Transverse colon (tissue), 4 donors: ENCODE measurements at regions not wholly inside any gene's neighbourhood (a gene's known extent, or its start where the extent isn't known, plus 50 kb on each side); places are given as distances from the start of the nearest gene placed in this dataset.

Experiments
- DNase-seq: peaks from one replicate; pipeline ENCODE4 v3.0.0-alpha.2; 2019
- H3K27ac ChIP-seq, 4 donors: fragments of 200-600 bp; sonication (generic); 2 replicates each; pipeline ENCODE4 v1.5.1; 2016 to 2018; ENCODE audit warnings: inconsistent platforms in 4 of 4
- H3K27me3 ChIP-seq: fragments of 200-600 bp; sonication (generic); 2 replicates; pipeline ENCODE4 v1.5.1; 2017; ENCODE audit warnings: inconsistent platforms
- H3K36me3 ChIP-seq, 4 donors: fragments of 200-600 bp; sonication (generic); 2 replicates each; pipeline ENCODE4 v1.5.1; 2017 to 2019; ENCODE audit warnings: inconsistent platforms in 4 of 4
- H3K4me1 ChIP-seq, 4 donors: fragments of 200-600 bp; sonication (generic); 2 replicates each; pipeline ENCODE4 v1.5.1; 2017 to 2020; ENCODE audit warnings: inconsistent platforms in 4 of 4
- H3K4me3 ChIP-seq, 4 donors: fragments of 200-600 bp; sonication (generic); 1 replicate in 1 of 4; 2 replicates in 3 of 4; pipeline versions ENCODE4 v1.5.1 to v1.6.1; 2017 to 2019; ENCODE audit warnings: inconsistent platforms in 4 of 4
- H3K9me3 ChIP-seq, 2 donors: fragments of 200-600 bp; sonication (generic); 2 replicates each; pipeline ENCODE4 v1.5.1; 2017 to 2019; ENCODE audit warnings: inconsistent platforms in 2 of 2
- EP300 ChIP-seq: sonication (generic); formaldehyde crosslinking; IDR thresholded peaks from one replicate; pipeline ENCODE4 v1.6.1; 2017; ENCODE audit warnings: antibody characterized with exemption, low read depth
- POLR2A ChIP-seq: fragments of 450-650 bp; IDR thresholded peaks from one replicate; pipeline ENCODE4 v1.6.1; 2016; ENCODE audit warnings: antibody characterized with exemption, mild to moderate bottlenecking, moderate library complexity
- POLR2AphosphoS5 ChIP-seq, 3 donors: sonication (generic); formaldehyde crosslinking; IDR thresholded peaks; one replicate each; pipeline ENCODE4 v1.6.1; 2016; ENCODE audit warnings: antibody characterized with exemption in 3 of 3
- WGBS, 2 donors: methylation state at CpG; one replicate each; pipeline ENCODE4 v1.1.5; 2018; ENCODE audit warnings: low coverage in 1 of 2; 5-methylcytosine and 5-hydroxymethylcytosine counted together
- in situ Hi-C, 4 donors: fragments of 200-750 bp; cut with MboI; loops; one replicate each; pipeline versions ENCODE4 v1.15.0 to v1.15.1; 2017; ENCODE audit warnings: low sequenced_read_pairs in 3 of 4, low pct_ligation_motif_present in 1 of 4, low pct_unique_long_range_greater_than_20kb in 1 of 4
- intact Hi-C: fragments of 100-400 bp; cut with DNase I; formaldehyde crosslinking; loops from one replicate; pipeline ENCODE4 v1.15.1; 2023; ENCODE audit warnings: low total_unique reads
- TF ChIP-seq, protein P1 (sequence below), 5 experiments: fragments of 200-600 bp in 3 of 5; fragments of 450-650 bp in 2 of 5; sonication (generic) in 3 of 5; IDR thresholded peaks; 1 replicate in 2 of 5; 2 replicates in 3 of 5; pipeline ENCODE4 v1.5.1; 2016 to 2017; ENCODE audit warnings: antibody characterized with exemption in 5 of 5, inconsistent platforms in 3 of 5, mild to moderate bottlenecking in 2 of 5, moderate library complexity in 1 of 5

GRCh38 chr6:44732243-44732642, 344.7 kb downstream of the CDC5L start:
- TF ChIP-seq, protein P1, sequence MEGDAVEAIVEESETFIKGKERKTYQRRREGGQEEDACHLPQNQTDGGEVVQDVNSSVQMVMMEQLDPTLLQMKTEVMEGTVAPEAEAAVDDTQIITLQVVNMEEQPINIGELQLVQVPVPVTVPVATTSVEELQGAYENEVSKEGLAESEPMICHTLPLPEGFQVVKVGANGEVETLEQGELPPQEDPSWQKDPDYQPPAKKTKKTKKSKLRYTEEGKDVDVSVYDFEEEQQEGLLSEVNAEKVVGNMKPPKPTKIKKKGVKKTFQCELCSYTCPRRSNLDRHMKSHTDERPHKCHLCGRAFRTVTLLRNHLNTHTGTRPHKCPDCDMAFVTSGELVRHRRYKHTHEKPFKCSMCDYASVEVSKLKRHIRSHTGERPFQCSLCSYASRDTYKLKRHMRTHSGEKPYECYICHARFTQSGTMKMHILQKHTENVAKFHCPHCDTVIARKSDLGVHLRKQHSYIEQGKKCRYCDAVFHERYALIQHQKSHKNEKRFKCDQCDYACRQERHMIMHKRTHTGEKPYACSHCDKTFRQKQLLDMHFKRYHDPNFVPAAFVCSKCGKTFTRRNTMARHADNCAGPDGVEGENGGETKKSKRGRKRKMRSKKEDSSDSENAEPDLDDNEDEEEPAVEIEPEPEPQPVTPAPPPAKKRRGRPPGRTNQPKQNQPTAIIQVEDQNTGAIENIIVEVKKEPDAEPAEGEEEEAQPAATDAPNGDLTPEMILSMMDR (IDR thresholded peaks at IDR 0.05), result no peak
- TF ChIP-seq POLR2A (no peak), EP300 (no peak), POLR2AphosphoS5 (IDR thresholded peaks at IDR 0.05) (no peak)
- H3K4me1 ChIP-seq, result peaks cover 11 to 31% (median 15%) of the 10 kb centered on the region in 4 donors
- 94 to 100% methylated on average over 2 to 5 of the region's 5 CpGs for WGBS, 2 donors
- in situ Hi-C loops, result no loop called here
- no peak overlapping the region for H3K27ac ChIP-seq
- DNase-seq, result no peak
- H3K9me3 ChIP-seq, result no peaks in the 10 kb centered on the region
- intact Hi-C loops, result no loop called here
- H3K27me3 ChIP-seq, result no peaks in the 10 kb centered on the region
- no peaks in the 10 kb centered on the region for H3K36me3 ChIP-seq
- no peak overlapping the region for H3K4me3 ChIP-seq

GRCh38 chr6:44733126-44733525, 345.6 kb downstream of the CDC5L start:
- peaks cover 11 to 34% (median 16%) of the 10 kb centered on the region in 4 donors for H3K4me1 ChIP-seq
- intact Hi-C loops (no loop called here), in situ Hi-C loops (no loop called here)
- H3K4me3 ChIP-seq, result no peak overlapping the region
- WGBS, 2 donors, result 76 to 77% methylated on average over 3 to 4 of the region's 4 CpGs
- H3K9me3 ChIP-seq, result no peaks in the 10 kb centered on the region
- no peak overlapping the region for H3K27ac ChIP-seq
- no peaks in the 10 kb centered on the region for H3K36me3 ChIP-seq
- DNase-seq, result no peak
- TF ChIP-seq EP300 (no peak), POLR2AphosphoS5 (IDR thresholded peaks at IDR 0.05) (no peak), POLR2A (no peak)
- TF ChIP-seq, protein P1 (IDR thresholded peaks at IDR 0.05), result no peak
- H3K27me3 ChIP-seq, result no peaks in the 10 kb centered on the region

- Histone ChIP-seq H3K4me1 (peaks cover 11 to 39% (median 18%) of the 10 kb centered on the region in 4 donors), H3K27ac (no peak overlapping the region), H3K9me3 (no peaks in the 10 kb centered on the region), H3K27me3 (no peaks in the 10 kb centered on the region), H3K4me3 (no peak overlapping the region), H3K36me3 (no peaks in the 10 kb centered on the region)
- in situ Hi-C loops (no loop called here), intact Hi-C loops (no loop called here)
- DNase-seq, result peak; percentile 55
- no peak for TF ChIP-seq POLR2A
- no peak for TF ChIP-seq EP300
- TF ChIP-seq POLR2AphosphoS5 (IDR thresholded peaks at IDR 0.05), result no peak
- TF ChIP-seq, protein P1 (IDR thresholded peaks at IDR 0.05), result no peak
- WGBS, 2 donors, result 41% methylated on average over 4 of the region's 4 CpGs; no CpG with 5 or more reads in 1 of the 2 donors
Measured at GRCh38 chr6:44733868-44734267, 346.4 kb downstream of the CDC5L start.

GRCh38 chr6:44734886-44735629, 347.6 kb downstream of the CDC5L start:
- no peak for TF ChIP-seq EP300
- TF ChIP-seq, protein P1 (IDR thresholded peaks at IDR 0.05), result no peak
- no peak for TF ChIP-seq POLR2AphosphoS5 (IDR thresholded peaks at IDR 0.05)
- TF ChIP-seq POLR2A, result no peak
- DNase-seq, result no peak
- Histone ChIP-seq H3K36me3 (no peaks in the 10 kb centered on the region), H3K27me3 (no peaks in the 10 kb centered on the region), H3K27ac (no peak overlapping the region), H3K4me3 (no peak overlapping the region), H3K9me3 (no peaks in the 10 kb centered on the region), H3K4me1 (peaks cover 11 to 39% (median 18%) of the 10 kb centered on the region in 4 donors)
- intact Hi-C loops (no loop called here), in situ Hi-C loops (no loop called here)
- WGBS, 2 donors, result 90% methylated on average over 5 of the region's 5 CpGs; no CpG with 5 or more reads in 1 of the 2 donors
